22Rv1 (cell line): ENCODE measurements at regions not wholly inside any gene's neighbourhood (a gene's known extent, or its start where the extent isn't known, plus 50 kb on each side); places are given as distances from the start of the nearest gene placed in this dataset.

Source experiments
- ZFX ChIP-seq: fragments of 450-650 bp; IDR thresholded peaks from 2 replicates; pipeline ENCODE4 v1.6.1; 2017; ENCODE audit warnings: antibody characterized with exemption, borderline replicate concordance
- TF ChIP-seq, protein P1 (sequence below): fragments of 450-650 bp; IDR thresholded peaks from 2 replicates; pipeline ENCODE4 v1.5.1; 2017; ENCODE audit warnings: mild to moderate bottlenecking

DNA sequence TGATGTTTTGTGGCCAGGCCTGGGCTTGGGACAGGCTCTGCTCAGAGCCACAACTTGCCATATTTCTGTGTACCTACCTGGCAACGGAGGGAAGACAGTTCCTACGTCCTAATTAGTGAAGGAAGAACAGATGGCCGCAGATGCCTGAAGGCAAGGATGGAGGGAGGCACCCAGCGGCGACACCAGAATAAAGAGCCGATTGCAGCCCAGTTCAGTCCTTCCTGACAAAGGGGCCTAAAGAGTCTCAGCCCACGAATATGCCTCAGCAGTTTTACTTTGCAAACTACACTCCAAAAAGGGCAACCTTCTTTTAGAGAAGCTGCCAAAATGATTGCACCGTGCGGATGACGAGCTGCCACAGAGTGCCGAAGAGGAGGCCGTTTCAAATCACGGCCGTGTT, 585.8 kb downstream of the GLRX3 start:
- TF ChIP-seq, protein P1, sequence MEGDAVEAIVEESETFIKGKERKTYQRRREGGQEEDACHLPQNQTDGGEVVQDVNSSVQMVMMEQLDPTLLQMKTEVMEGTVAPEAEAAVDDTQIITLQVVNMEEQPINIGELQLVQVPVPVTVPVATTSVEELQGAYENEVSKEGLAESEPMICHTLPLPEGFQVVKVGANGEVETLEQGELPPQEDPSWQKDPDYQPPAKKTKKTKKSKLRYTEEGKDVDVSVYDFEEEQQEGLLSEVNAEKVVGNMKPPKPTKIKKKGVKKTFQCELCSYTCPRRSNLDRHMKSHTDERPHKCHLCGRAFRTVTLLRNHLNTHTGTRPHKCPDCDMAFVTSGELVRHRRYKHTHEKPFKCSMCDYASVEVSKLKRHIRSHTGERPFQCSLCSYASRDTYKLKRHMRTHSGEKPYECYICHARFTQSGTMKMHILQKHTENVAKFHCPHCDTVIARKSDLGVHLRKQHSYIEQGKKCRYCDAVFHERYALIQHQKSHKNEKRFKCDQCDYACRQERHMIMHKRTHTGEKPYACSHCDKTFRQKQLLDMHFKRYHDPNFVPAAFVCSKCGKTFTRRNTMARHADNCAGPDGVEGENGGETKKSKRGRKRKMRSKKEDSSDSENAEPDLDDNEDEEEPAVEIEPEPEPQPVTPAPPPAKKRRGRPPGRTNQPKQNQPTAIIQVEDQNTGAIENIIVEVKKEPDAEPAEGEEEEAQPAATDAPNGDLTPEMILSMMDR = no peak
- TF ChIP-seq ZFX = no peak
